ENCODE measurements at regions not wholly inside any gene's neighbourhood (a gene's known extent, or its start where the extent isn't known, plus 50 kb on each side); places are given as distances from the start of the nearest gene placed in this dataset.

DNA sequence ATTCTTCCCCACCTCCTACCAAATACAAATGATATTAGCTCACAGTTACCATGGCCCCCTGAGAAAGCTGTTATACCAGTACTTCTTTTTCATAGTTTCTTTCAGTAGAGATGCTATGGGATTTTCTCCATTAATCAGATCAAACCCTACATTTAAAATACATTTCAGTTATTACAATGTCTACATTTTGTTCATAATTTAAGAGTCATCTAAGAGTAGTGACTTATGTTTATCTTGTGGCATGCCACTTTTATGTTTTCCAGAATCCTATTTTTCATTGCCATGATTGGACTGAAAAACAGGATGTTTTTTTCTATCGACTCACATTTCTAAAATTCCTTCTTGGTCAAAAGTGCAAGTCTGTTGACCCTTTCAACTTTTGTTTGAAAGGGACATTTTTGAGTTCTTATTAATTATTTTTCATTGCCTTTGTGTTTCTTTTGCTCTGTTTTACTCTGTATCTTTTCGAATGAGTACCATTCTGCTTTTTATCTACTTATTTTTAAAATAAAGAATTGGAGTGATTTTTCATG lies 77.4 kb upstream of the ANXA1 start:
- DNase-seq (ENCODE audit: low read depth): no peak
- H3K4me3 ChIP-seq (ENCODE audit: low read depth, low read length): no peak overlapping the region
- TF ChIP-seq, protein P1, sequence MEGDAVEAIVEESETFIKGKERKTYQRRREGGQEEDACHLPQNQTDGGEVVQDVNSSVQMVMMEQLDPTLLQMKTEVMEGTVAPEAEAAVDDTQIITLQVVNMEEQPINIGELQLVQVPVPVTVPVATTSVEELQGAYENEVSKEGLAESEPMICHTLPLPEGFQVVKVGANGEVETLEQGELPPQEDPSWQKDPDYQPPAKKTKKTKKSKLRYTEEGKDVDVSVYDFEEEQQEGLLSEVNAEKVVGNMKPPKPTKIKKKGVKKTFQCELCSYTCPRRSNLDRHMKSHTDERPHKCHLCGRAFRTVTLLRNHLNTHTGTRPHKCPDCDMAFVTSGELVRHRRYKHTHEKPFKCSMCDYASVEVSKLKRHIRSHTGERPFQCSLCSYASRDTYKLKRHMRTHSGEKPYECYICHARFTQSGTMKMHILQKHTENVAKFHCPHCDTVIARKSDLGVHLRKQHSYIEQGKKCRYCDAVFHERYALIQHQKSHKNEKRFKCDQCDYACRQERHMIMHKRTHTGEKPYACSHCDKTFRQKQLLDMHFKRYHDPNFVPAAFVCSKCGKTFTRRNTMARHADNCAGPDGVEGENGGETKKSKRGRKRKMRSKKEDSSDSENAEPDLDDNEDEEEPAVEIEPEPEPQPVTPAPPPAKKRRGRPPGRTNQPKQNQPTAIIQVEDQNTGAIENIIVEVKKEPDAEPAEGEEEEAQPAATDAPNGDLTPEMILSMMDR (IDR thresholded peaks at IDR 0.05; ENCODE audit: insufficient read depth, low read depth, low read length, missing control alignments): no peak

- no peak for DNase-seq (ENCODE audit: low read depth)
- H3K4me3 ChIP-seq (ENCODE audit: low read depth, low read length): no peak overlapping the region
- TF ChIP-seq, protein P1 (IDR thresholded peaks at IDR 0.05; ENCODE audit: insufficient read depth, low read depth, low read length, missing control alignments): no peak
Measured at GRCh38 chr9:73073337-73074175, 78.1 kb upstream of the ANXA1 start.

DNA sequence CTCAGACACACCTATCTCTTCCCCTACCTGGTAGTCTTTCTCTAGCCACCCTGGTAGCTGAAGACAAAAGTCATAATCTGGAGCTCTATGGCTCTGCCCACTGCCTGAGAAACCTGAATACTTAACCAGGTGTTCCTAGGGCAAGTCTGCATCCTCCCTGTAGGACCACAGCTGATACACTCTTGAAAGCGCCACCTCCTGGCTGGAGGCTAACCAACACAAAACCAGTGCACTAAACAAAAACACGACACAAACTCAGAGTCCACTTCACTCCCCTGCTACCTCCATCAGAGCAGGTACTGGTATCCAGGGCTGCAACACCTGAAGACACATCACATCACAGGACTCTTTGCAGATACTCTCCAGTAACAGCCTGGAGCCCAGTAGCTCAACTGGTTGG lies 84.6 kb upstream of the ANXA1 start:
- peak; percentile 16 for DNase-seq (ENCODE audit: low read depth)

DNA sequence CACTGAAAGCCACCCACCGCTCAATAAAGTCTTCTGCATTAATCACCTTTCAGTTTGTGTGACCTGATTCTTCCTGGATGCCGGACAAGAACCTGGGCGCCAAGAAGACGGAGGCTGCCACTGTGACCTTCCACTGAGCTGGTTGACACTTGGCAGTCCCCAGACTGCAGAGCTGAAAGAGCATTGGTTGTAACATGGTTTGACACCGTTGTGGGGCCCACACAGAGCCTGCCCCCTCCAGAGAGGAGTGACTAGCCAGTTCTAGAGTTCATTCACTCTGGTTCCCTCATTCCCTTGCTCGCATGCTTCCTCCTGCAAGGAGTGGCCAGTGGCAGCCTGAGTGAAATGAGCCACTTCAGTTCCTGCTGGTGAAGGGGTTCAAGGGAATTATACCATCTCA lies 86.2 kb upstream of the ANXA1 start:
- DNase-seq (ENCODE audit: low read depth): no peak
- no peak overlapping the region for H3K4me3 ChIP-seq (ENCODE audit: low read depth, low read length)
- TF ChIP-seq, protein P1 (IDR thresholded peaks at IDR 0.05; ENCODE audit: insufficient read depth, low read depth, low read length, missing control alignments): no peak

More for the DNA sequence above, 84.6 kb upstream of the ANXA1 start:
- TF ChIP-seq, protein P1 (IDR thresholded peaks at IDR 0.05; ENCODE audit: insufficient read depth, low read depth, low read length, missing control alignments): peak; percentile 21
- no peak overlapping the region for H3K4me3 ChIP-seq (ENCODE audit: low read depth, low read length)

GRCh38 chr9:73064315-73064714 lies 87.3 kb upstream of the ANXA1 start:
- H3K4me3 ChIP-seq (ENCODE audit: low read depth, low read length): no peak overlapping the region
- no peak for DNase-seq (ENCODE audit: low read depth)
- TF ChIP-seq, protein P1 (IDR thresholded peaks at IDR 0.05; ENCODE audit: insufficient read depth, low read depth, low read length, missing control alignments): no peak

DNA sequence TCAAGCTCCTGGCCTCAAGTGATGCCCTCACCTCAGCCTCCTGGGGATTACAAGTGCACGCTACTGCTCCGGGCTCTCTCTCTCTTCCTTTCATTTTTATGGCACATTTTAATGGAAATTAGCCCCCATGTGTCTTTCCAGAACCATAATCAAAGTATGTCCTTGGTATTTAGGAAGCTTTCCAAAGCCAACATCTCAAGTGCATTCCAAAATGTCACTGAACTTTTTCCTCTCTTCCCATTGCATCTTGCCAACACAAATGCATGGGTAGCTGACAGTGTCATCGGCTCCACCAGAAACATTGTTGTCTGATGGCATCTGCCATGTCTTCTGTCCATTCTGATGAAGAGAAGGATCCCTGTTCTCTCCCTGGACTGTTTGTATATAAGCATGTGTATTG lies 90.5 kb upstream of the ANXA1 start:
- TF ChIP-seq, protein P1 (IDR thresholded peaks at IDR 0.05; ENCODE audit: insufficient read depth, low read depth, low read length, missing control alignments): no peak
- DNase-seq (ENCODE audit: low read depth): no peak

More for the DNA sequence above, 90.5 kb upstream of the ANXA1 start:
- H3K4me3 ChIP-seq (ENCODE audit: low read depth, low read length): no peak overlapping the region
